ENCODE measurements at regions not wholly inside any gene's neighbourhood (a gene's known extent, or its start where the extent isn't known, plus 50 kb on each side); places are given as distances from the start of the nearest gene placed in this dataset.

DNA sequence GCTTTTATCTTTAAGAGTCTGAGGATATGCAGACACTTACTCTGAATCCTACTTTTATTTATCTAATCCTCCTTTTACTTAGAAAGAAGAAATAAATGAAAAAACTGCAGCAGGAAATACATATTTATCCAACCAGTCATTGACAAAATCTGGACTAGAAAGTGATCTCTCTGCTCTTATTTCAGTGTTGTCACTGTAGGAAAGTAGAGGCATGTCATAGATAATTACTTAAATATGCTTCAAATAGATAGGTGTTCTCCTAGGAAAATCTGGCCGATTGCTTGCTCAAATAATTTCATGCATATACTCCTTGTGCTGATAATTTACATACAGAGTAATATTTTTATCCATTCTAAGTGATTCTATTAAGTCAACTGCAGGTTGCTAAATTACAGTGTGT, 2001.9 kb upstream of the C9orf72 start:
- no peak for ATAC-seq
- Histone ChIP-seq H3K9me3 (ENCODE audit: control insufficient read depth, insufficient read depth, low read length) (no peaks in the 10 kb centered on the region), H3K4me3 (ENCODE audit: low read length) (no peak overlapping the region), H3K36me3 (ENCODE audit: control insufficient read depth, insufficient read depth, low read length) (no peaks in the 10 kb centered on the region), H3K4me1 (ENCODE audit: control insufficient read depth, insufficient read depth, low read length) (no peaks in the 10 kb centered on the region), H3K27ac (ENCODE audit: low read length) (no peak overlapping the region), H3K27me3 (ENCODE audit: control insufficient read depth, insufficient read depth, low read length) (no peaks in the 10 kb centered on the region)
- Mint-ChIP-seq H3K4me3 (no peak overlapping the region), H3K9me3 (peaks cover 5 to 10% of the 10 kb centered on the region in 2 donors), H3K36me3 (no peaks in the 10 kb centered on the region), H3K27me3 (ENCODE audit: low read depth in 2 of 2) (no peaks in the 10 kb centered on the region), H3K27ac (no peak overlapping the region), H3K4me1 (no peaks in the 10 kb centered on the region)
- no CpG with 5 or more reads among the region's 1 CpG for WGBS (ENCODE audit: insufficient coverage)
- DNase-seq: no peak
- TF ChIP-seq, protein P1, sequence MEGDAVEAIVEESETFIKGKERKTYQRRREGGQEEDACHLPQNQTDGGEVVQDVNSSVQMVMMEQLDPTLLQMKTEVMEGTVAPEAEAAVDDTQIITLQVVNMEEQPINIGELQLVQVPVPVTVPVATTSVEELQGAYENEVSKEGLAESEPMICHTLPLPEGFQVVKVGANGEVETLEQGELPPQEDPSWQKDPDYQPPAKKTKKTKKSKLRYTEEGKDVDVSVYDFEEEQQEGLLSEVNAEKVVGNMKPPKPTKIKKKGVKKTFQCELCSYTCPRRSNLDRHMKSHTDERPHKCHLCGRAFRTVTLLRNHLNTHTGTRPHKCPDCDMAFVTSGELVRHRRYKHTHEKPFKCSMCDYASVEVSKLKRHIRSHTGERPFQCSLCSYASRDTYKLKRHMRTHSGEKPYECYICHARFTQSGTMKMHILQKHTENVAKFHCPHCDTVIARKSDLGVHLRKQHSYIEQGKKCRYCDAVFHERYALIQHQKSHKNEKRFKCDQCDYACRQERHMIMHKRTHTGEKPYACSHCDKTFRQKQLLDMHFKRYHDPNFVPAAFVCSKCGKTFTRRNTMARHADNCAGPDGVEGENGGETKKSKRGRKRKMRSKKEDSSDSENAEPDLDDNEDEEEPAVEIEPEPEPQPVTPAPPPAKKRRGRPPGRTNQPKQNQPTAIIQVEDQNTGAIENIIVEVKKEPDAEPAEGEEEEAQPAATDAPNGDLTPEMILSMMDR (IDR thresholded peaks at IDR 0.05): no peak
- intact Hi-C loops (cut with micrococcal nuclease): no loop called here

DNA sequence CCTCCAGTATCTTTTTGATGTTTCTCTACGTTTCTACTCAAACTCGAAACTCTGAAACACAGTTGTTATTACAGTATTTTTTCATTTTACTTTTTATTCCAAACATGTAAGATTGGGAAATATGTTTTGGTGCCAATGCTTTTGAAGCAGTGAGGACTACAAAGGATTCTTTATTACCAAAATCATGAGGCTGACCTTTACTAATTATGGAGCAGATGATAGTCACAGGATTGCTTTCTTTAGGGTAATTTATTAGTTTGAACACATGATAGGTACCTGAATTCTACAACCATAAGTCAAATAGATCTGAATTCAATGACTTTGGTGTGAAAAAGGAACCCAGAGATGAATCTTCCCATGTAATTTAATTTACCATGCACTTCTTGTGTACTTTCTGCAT, 2015.1 kb upstream of the C9orf72 start:
- H3K4me3 ChIP-seq (ENCODE audit: low read length): no peak overlapping the region
- Mint-ChIP-seq H3K36me3 (no peaks in the 10 kb centered on the region), H3K27ac (no peak overlapping the region), H3K9me3 (peaks cover 5 to 15% of the 10 kb centered on the region in 2 donors), H3K27me3 (ENCODE audit: low read depth in 2 of 2) (no peaks in the 10 kb centered on the region), H3K4me1 (no peaks in the 10 kb centered on the region), H3K4me3 (no peak overlapping the region)
- TF ChIP-seq, protein P1 (IDR thresholded peaks at IDR 0.05): no peak
- no peaks in the 10 kb centered on the region for H3K36me3 ChIP-seq (ENCODE audit: control insufficient read depth, insufficient read depth, low read length)
- H3K4me1 ChIP-seq (ENCODE audit: control insufficient read depth, insufficient read depth, low read length): no peaks in the 10 kb centered on the region
- no peak for ATAC-seq
- no CpG with 5 or more reads among the region's 2 CpGs for WGBS (ENCODE audit: insufficient coverage)
- no peaks in the 10 kb centered on the region for H3K27me3 ChIP-seq (ENCODE audit: control insufficient read depth, insufficient read depth, low read length)
- intact Hi-C loops (cut with micrococcal nuclease): no loop called here
- DNase-seq: no peak
- H3K27ac ChIP-seq (ENCODE audit: low read length): no peak overlapping the region
- H3K9me3 ChIP-seq (ENCODE audit: control insufficient read depth, insufficient read depth, low read length): no peaks in the 10 kb centered on the region

DNA sequence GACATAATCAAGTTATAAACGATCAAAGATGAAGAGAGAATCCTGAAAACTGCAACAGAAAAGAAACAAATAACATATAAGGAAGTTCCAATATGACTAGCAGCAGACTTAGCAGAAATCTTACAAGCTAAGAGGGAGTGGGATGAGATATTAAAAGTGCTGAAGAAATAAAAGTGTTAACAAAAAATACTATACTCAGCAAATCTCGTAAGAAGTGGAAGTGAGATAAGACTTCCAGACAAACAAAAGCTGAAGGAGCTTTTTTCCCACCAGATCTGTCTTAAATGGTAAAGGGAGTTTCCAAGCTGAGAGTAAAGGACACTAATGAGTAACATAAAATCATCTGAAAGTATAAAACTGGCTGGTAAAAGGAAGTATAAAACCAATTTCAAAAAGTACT, 2036.0 kb upstream of the C9orf72 start:
- Mint-ChIP-seq H3K36me3 (peaks cover 36% of the 10 kb centered on the region), H3K4me3 (no peak overlapping the region), H3K27ac (no peak overlapping the region), H3K27me3 (ENCODE audit: low read depth in 2 of 2) (no peaks in the 10 kb centered on the region), H3K4me1 (no peaks in the 10 kb centered on the region), H3K9me3 (peaks cover 17 to 18% of the 10 kb centered on the region in 2 donors)
- Histone ChIP-seq H3K4me1 (ENCODE audit: control insufficient read depth, insufficient read depth, low read length) (no peaks in the 10 kb centered on the region), H3K36me3 (ENCODE audit: control insufficient read depth, insufficient read depth, low read length) (no peaks in the 10 kb centered on the region), H3K27me3 (ENCODE audit: control insufficient read depth, insufficient read depth, low read length) (no peaks in the 10 kb centered on the region), H3K27ac (ENCODE audit: low read length) (no peak overlapping the region), H3K4me3 (ENCODE audit: low read length) (no peak overlapping the region), H3K9me3 (ENCODE audit: control insufficient read depth, insufficient read depth, low read length) (peaks cover 2% of the 10 kb centered on the region)
- no CpG with 5 or more reads among the region's 2 CpGs for WGBS (ENCODE audit: insufficient coverage)
- intact Hi-C loops (cut with micrococcal nuclease): loop anchor here (10.0 kb wide), 1 partner anchor 56 kb away; no protein-coding TSS in a partner anchor
- TF ChIP-seq, protein P1 (IDR thresholded peaks at IDR 0.05): no peak
- DNase-seq (no peak), ATAC-seq (no peak)

- Mint-ChIP-seq H3K9me3 (peaks cover 10 to 14% of the 10 kb centered on the region in 2 donors), H3K27ac (no peak overlapping the region)
- TF ChIP-seq, protein P1 (IDR thresholded peaks at IDR 0.05): no peak
Measured at GRCh38 chr9:29613773-29614172, 2040.5 kb upstream of the C9orf72 start.

More at GRCh38 chr9:29613773-29614172, 2040.5 kb upstream of the C9orf72 start:
- no CpG with 5 or more reads among the region's 1 CpG for WGBS (ENCODE audit: insufficient coverage)
- Histone ChIP-seq H3K4me3 (ENCODE audit: low read length) (no peak overlapping the region), H3K36me3 (ENCODE audit: control insufficient read depth, insufficient read depth, low read length) (no peaks in the 10 kb centered on the region), H3K4me1 (ENCODE audit: control insufficient read depth, insufficient read depth, low read length) (no peaks in the 10 kb centered on the region), H3K27ac (ENCODE audit: low read length) (no peak overlapping the region), H3K9me3 (ENCODE audit: control insufficient read depth, insufficient read depth, low read length) (no peaks in the 10 kb centered on the region), H3K27me3 (ENCODE audit: control insufficient read depth, insufficient read depth, low read length) (no peaks in the 10 kb centered on the region)
- intact Hi-C loops (cut with micrococcal nuclease): no loop called here
- H3K4me3 Mint-ChIP-seq: no peak overlapping the region
- no peaks in the 10 kb centered on the region for H3K4me1 Mint-ChIP-seq
- ATAC-seq (no peak), DNase-seq (no peak)
- H3K36me3 Mint-ChIP-seq: peaks cover 15% of the 10 kb centered on the region
- no peaks in the 10 kb centered on the region for H3K27me3 Mint-ChIP-seq (ENCODE audit: low read depth in 2 of 2)
